HEK293T (cell line): ENCODE measurements at regions not wholly inside any gene's neighbourhood (a gene's known extent, or its start where the extent isn't known, plus 50 kb on each side); places are given as distances from the start of the nearest gene placed in this dataset.

Experiments
- CTCF ChIA-PET: fragments of 350-600 bp; formaldehyde crosslinking; extraction: SDS; loops from one replicate; lab custom pipeline; 2021; ENCODE audit warnings: antibody characterized with exemption, inconsistent platforms; lab: Yijun Ruan, JAX
- POLR2A ChIA-PET: fragments of 350-600 bp; formaldehyde crosslinking; extraction: SDS; loops from one replicate; lab custom pipeline; 2020; ENCODE audit warnings: antibody characterized with exemption, inconsistent platforms; lab: Yijun Ruan, JAX
- DNase-seq: peaks from one replicate; pipeline ENCODE4 v3.0.0; 2012; ENCODE audit warnings: mixed read lengths; ENCODE audit errors: extremely low spot score
- ARNT ChIP-seq: fragments of 450-650 bp; IDR thresholded peaks from 2 replicates; pipeline ENCODE4 v1.6.1; 2017; ENCODE audit warnings: mild to moderate bottlenecking
- BHLHE40 ChIP-seq: fragments of 450-650 bp; IDR thresholded peaks from 2 replicates; pipeline ENCODE4 v1.6.1; 2016; ENCODE audit warnings: mild to moderate bottlenecking, moderate library complexity, borderline replicate concordance
- CTBP1 ChIP-seq: fragments of 450-650 bp; IDR thresholded peaks from 2 replicates; pipeline ENCODE4 v1.6.1; 2016; ENCODE audit warnings: borderline replicate concordance
- ELF4 ChIP-seq: fragments of 450-650 bp; IDR thresholded peaks from 2 replicates; pipeline ENCODE4 v1.6.1; 2017; ENCODE audit warnings: antibody characterized with exemption
- FOXA1 ChIP-seq: fragments of 450-650 bp; IDR thresholded peaks from 2 replicates; pipeline ENCODE4 v1.6.1; 2016; ENCODE audit warnings: mild to moderate bottlenecking
- FOXK2 ChIP-seq: fragments of 450-650 bp; IDR thresholded peaks from 2 replicates; pipeline ENCODE4 v1.6.1; 2016; ENCODE audit warnings: mild to moderate bottlenecking
- FOXM1 ChIP-seq: fragments of 450-650 bp; IDR thresholded peaks from 2 replicates; pipeline ENCODE4 v1.6.1; 2017; ENCODE audit warnings: mild to moderate bottlenecking, borderline replicate concordance
- HDGF ChIP-seq: fragments of 450-650 bp; IDR thresholded peaks from 2 replicates; pipeline ENCODE4 v1.6.1; 2017; ENCODE audit warnings: antibody characterized with exemption, borderline replicate concordance
- L3MBTL2 ChIP-seq: fragments of 450-650 bp; conservative IDR thresholded peaks from 2 replicates; pipeline ENCODE4 v1.6.1; 2016; ENCODE audit warnings: mild to moderate bottlenecking
- LEF1 ChIP-seq: fragments of 450-650 bp; IDR thresholded peaks from 2 replicates; pipeline ENCODE4 v1.6.1; 2017; ENCODE audit warnings: mild to moderate bottlenecking, borderline replicate concordance
- NFRKB ChIP-seq: fragments of 450-650 bp; IDR thresholded peaks from 2 replicates; pipeline ENCODE4 v1.6.1; 2016; ENCODE audit warnings: mild to moderate bottlenecking, moderate library complexity
- PKNOX1 ChIP-seq: fragments of 450-650 bp; IDR thresholded peaks from 2 replicates; pipeline ENCODE4 v1.6.1; 2016
- SP1 ChIP-seq: fragments of 450-650 bp; IDR thresholded peaks from 2 replicates; pipeline ENCODE4 v1.6.1; 2017
- SUZ12 ChIP-seq: fragments of 450-650 bp; IDR thresholded peaks from 2 replicates; pipeline ENCODE4 v1.6.1; 2016; ENCODE audit warnings: mild to moderate bottlenecking
- TARDBP ChIP-seq: fragments of 450-650 bp; IDR thresholded peaks from 2 replicates; pipeline ENCODE4 v1.6.1; 2016
- ZNF384 ChIP-seq: fragments of 450-650 bp; IDR thresholded peaks from 2 replicates; pipeline ENCODE4 v1.6.1; 2016

DNA sequence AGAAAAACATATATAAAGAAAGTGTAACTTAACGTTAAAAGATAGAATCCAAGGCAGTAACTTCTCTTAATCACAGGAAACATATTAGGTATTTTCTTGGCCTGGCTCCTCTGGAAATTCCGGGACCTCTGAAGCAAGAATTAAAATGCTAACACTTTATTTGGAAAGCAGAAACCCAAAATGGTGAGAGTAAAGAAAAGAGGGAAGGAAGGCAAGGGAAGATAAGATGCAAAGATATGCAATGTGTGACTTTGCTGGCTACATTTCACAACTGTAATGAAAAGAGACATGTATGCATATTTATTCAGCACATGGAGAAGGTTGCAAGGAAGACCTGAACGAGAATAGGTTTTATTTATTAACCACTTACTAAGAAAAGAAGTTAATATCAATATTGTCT is 372.5 kb downstream of the TBL1XR1 start:
- CTCF ChIA-PET = no interaction called here
- TF ChIP-seq FOXK2 = no peak
- TF ChIP-seq FOXM1 = no peak
- no peak for TF ChIP-seq ZNF384
- TF ChIP-seq TARDBP = no peak
- no peak for TF ChIP-seq HDGF
- no peak for TF ChIP-seq NFRKB
- TF ChIP-seq ARNT = no peak
- no peak for TF ChIP-seq PKNOX1
- TF ChIP-seq ELF4 = no peak
- no peak for TF ChIP-seq LEF1
- no peak for TF ChIP-seq SUZ12
- POLR2A ChIA-PET = no interaction called here
- no peak for DNase-seq

DNA sequence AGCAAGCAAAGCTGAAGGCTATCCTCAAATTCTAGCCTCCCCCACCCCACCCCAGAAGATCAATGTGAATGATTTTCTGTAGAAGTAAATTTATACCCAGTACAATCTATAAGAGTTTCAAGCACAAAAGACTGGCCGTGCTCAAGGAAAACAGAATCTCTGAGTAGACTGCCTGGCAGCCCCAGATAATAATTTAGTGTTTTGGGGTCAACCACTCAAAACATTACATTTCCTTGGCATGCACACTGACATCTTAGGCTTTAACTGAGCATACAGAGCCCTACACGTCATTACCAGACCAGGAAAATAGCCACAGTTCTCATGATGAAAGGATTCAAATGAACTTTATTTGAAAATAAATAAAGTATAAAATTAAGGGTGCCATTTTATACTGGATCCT is 376.5 kb downstream of the TBL1XR1 start:
- no peak for DNase-seq
- ChIA-PET CTCF (no interaction called here), POLR2A (no interaction called here)
- TF ChIP-seq BHLHE40 (no peak), ARNT (no peak), FOXK2 (no peak), NFRKB (no peak), PKNOX1 (no peak), SP1 (no peak), ELF4 (no peak), CTBP1 (no peak), FOXA1 (no peak), FOXM1 (no peak), SUZ12 (no peak), LEF1 (no peak)

- TF ChIP-seq SUZ12 = no peak
- no peak for TF ChIP-seq ELF4
- TF ChIP-seq L3MBTL2 = no peak
- no peak for TF ChIP-seq BHLHE40
- TF ChIP-seq NFRKB = no peak
- TF ChIP-seq ZNF384 = no peak
- TF ChIP-seq LEF1 = no peak
- no peak for TF ChIP-seq FOXK2
- TF ChIP-seq TARDBP = no peak
- no peak for DNase-seq
- CTCF ChIA-PET = no interaction called here
- POLR2A ChIA-PET = no interaction called here
Observed at GRCh38 chr3:176816937-176817336, 380.3 kb downstream of the TBL1XR1 start.

- peak; percentile 77 for DNase-seq
- TF ChIP-seq FOXK2 (no peak), NFRKB (no peak), HDGF (no peak), CTBP1 (no peak), TARDBP (no peak), LEF1 (no peak), ARNT (no peak)
- ChIA-PET CTCF (no interaction called here), POLR2A (no interaction called here)
Observed at GRCh38 chr3:176814285-176814684, 383.0 kb downstream of the TBL1XR1 start.

DNA sequence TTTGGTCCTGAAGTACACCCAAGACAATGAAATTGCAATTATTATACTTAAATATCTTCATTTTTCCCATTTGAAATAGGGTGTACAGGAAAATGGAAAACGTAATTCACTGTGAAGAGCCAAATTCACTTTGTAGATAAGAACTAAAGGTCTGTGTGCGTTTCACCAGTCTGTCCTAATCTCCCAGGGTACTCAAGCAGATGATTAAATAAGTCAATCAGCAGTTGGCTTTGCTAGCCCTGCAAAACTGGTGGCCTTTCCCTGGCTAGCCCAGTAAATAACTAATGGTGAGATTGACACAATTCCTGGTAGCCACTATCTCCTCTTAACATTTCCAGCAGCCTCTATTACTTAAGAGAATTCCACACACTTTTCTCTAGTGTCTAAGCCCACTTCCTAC is 389.3 kb downstream of the TBL1XR1 start:
- no peak for DNase-seq
- TF ChIP-seq PKNOX1 (no peak), ELF4 (no peak), TARDBP (no peak), SP1 (no peak), NFRKB (no peak), FOXM1 (no peak), L3MBTL2 (no peak), FOXK2 (no peak), ZNF384 (no peak), LEF1 (no peak), ARNT (no peak), BHLHE40 (no peak), HDGF (no peak), CTBP1 (no peak), FOXA1 (no peak), SUZ12 (no peak)
- ChIA-PET POLR2A (no interaction called here), CTCF (no interaction called here)

GRCh38 chr3:176799675-176800074 is 397.6 kb downstream of the TBL1XR1 start:
- CTCF ChIA-PET = no interaction called here
- no peak for DNase-seq
- TF ChIP-seq L3MBTL2 (no peak), LEF1 (no peak), CTBP1 (no peak), PKNOX1 (no peak), FOXA1 (no peak), FOXK2 (no peak), HDGF (no peak), ZNF384 (no peak), SP1 (no peak), TARDBP (no peak), BHLHE40 (no peak)
- POLR2A ChIA-PET = no interaction called here

DNA sequence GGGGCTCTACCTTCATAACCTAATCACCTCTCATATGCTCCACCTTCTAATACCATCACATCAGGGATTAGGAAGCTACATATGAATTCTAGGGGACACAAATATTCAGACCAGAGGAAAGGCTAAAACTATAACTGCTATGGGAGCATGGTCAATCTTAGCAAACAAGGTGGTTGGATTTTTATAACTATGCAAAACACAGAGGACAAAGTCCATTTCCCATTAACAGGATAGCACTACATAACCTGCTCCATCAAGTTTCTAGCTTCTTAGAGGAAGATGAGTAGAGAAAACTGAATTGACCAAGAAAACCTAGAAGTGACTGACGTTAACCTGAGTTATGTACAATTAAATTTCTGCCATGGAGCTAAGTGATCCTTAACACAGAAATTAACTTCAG is 398.6 kb downstream of the TBL1XR1 start:
- CTCF ChIA-PET = interaction anchor here (0.7 kb wide), 1 partner anchor 57 kb away, joined by 3 read pairs; no protein-coding TSS in a partner anchor

More for the DNA sequence above, 398.6 kb downstream of the TBL1XR1 start:
- TF ChIP-seq PKNOX1 (no peak), FOXA1 (no peak), FOXM1 (no peak), LEF1 (no peak), CTBP1 (no peak), ARNT (no peak), SP1 (no peak), BHLHE40 (no peak), HDGF (no peak), FOXK2 (no peak), SUZ12 (no peak), ELF4 (no peak), ZNF384 (no peak), L3MBTL2 (no peak)
- DNase-seq = no peak
- POLR2A ChIA-PET = no interaction called here
